K562 (cell line): ENCODE measurements at regions not wholly inside any gene's neighbourhood (a gene's known extent, or its start where the extent isn't known, plus 50 kb on each side); places are given as distances from the start of the nearest gene placed in this dataset.

ENCODE experiments used
- ATAC-seq: fragments of 200-7000 bp; cut with Tn5 transposase; 3 replicates; pipeline ENCODE4 v1.9.1; 2020; ENCODE audit warnings: moderate library complexity
- BruUV-seq: library from RNA; stranded (reverse); fragments of 400-500 nt; replicated peaks from 2 replicates; lab custom pipeline; 2021; lab: Mats Ljungman, UMichigan
- CTCF ChIA-PET: fragments of 300-600 bp; formaldehyde crosslinking; extraction: SDS; loops from one replicate; lab custom pipeline; 2021; ENCODE audit warnings: low intra/inter-chr PET ratio; lab: Yijun Ruan, JAX
- POLR2A ChIA-PET: fragments of 300-600, 350-650 bp; sonication (Branson Sonifier 250); formaldehyde crosslinking; extraction: SDS; loops from one replicate; lab custom pipeline; 2021; ENCODE audit warnings: antibody characterized with exemption, inconsistent platforms; lab: Yijun Ruan, JAX
- DNase-seq, 4 experiments: peaks; one replicate each; pipeline versions ENCODE4 v3.0.0 to v3.0.0-alpha.2; 2011 to 2018; ENCODE audit warnings: low spot score in 3 of 4, mixed read lengths in 3 of 4; ENCODE audit errors: extremely low read depth in 1 of 4
- FAIRE-seq: peaks from 2 replicates; lab custom pipeline; 2011; peaks lifted over from hg19 to GRCh38; lab: Jason Lieb, UNC
- H2AFZ ChIP-seq: 2 replicates; pipeline ENCODE4 v1.6.0; 2011; ENCODE audit warnings: low read depth, low read length, control low read depth, inconsistent platforms
- H3K27ac ChIP-seq: fragments of 200-600 bp; 3 replicates; pipeline ENCODE4 v1.8.0; 2011; ENCODE audit warnings: low read depth, mild to moderate bottlenecking, control low read depth, inconsistent platforms, low read length, moderate library complexity, mixed read lengths; ENCODE audit errors: extremely low read depth
- H3K27me3 ChIP-seq, 2 experiments: fragments of 300-600 bp in 1 of 2; 2 replicates in 1 of 2; 3 replicates in 1 of 2; pipeline versions ENCODE4 v1.6.0 to v1.8.0; 2011; ENCODE audit warnings: inconsistent platforms in 2 of 2, low read length in 2 of 2, mild to moderate bottlenecking in 1 of 2, mixed read lengths in 1 of 2, moderate library complexity in 1 of 2; ENCODE audit not compliant: control insufficient read depth in 2 of 2, insufficient read depth in 2 of 2
- H3K36me3 ChIP-seq: fragments of 300-600 bp; 3 replicates; pipeline ENCODE4 v1.8.0; 2011; ENCODE audit warnings: mild to moderate bottlenecking, low read length, inconsistent platforms; ENCODE audit not compliant: control insufficient read depth, insufficient read depth
- H3K4me1 ChIP-seq, 2 experiments: fragments of 200-600 bp in 1 of 2; replicated peaks in 1 of 2; 2 replicates in 1 of 2; 3 replicates in 1 of 2; pipeline versions ENCODE4 v1.5.1 to v1.8.0; 2011; ENCODE audit warnings: inconsistent platforms in 2 of 2, low read length in 2 of 2, mild to moderate bottlenecking in 1 of 2, mixed read lengths in 1 of 2, moderate library complexity in 1 of 2; ENCODE audit not compliant: control insufficient read depth in 2 of 2, insufficient read depth in 2 of 2
- H3K4me2 ChIP-seq: 2 replicates; pipeline ENCODE4 v1.6.1; 2011; ENCODE audit warnings: low read length, control low read depth, inconsistent platforms, mixed read lengths; ENCODE audit not compliant: insufficient read depth
- H3K4me3 ChIP-seq: fragments of 200-600 bp; sonication (generic), shearing (Covaris generic); 2 replicates; pipeline ENCODE4 v1.5.1; 2016; ENCODE audit warnings: control low read depth, inconsistent platforms
- H3K79me2 ChIP-seq: fragments of 200-600 bp; 3 replicates; pipeline ENCODE4 v1.8.0; 2011; ENCODE audit warnings: low read length, inconsistent platforms; ENCODE audit not compliant: control insufficient read depth, insufficient read depth
- H3K9ac ChIP-seq, 2 experiments: 2 replicates each; pipeline versions ENCODE4 v1.6.0 to v1.6.1; 2011; ENCODE audit warnings: low read depth in 2 of 2, low read length in 2 of 2, control low read depth in 1 of 2, inconsistent platforms in 1 of 2, mild to moderate bottlenecking in 1 of 2, mixed read lengths in 1 of 2; ENCODE audit not compliant: insufficient read depth in 1 of 2
- H3K9me1 ChIP-seq: one replicate; pipeline ENCODE4 v1.6.0; 2011; ENCODE audit warnings: inconsistent platforms, mild to moderate bottlenecking, low read length, moderate library complexity; ENCODE audit not compliant: control insufficient read depth, insufficient read depth
- H3K9me3 ChIP-seq: replicated peaks from 2 replicates; pipeline ENCODE4 v1.5.1; 2011; ENCODE audit warnings: low read depth, low read length, inconsistent platforms; ENCODE audit not compliant: control insufficient read depth, insufficient read depth
- H4K20me1 ChIP-seq: replicated peaks from 2 replicates; pipeline ENCODE4 v1.6.1; 2011; ENCODE audit warnings: low read length, inconsistent platforms, mixed read lengths; ENCODE audit not compliant: control insufficient read depth, insufficient read depth
- MAFF ChIP-seq: IDR thresholded peaks from 2 replicates; pipeline ENCODE4 v1.6.1; 2012; ENCODE audit warnings: low read length, improper control_type of control experiment
- MEF2D ChIP-seq: conservative IDR thresholded peaks from 2 replicates; pipeline ENCODE4 v1.6.1; 2016; ENCODE audit warnings: low read depth, missing genetic modification characterization, missing compliant biosample characterization
- NBN ChIP-seq: fragments of 450-650 bp; IDR thresholded peaks from 2 replicates; pipeline ENCODE4 v1.6.1; 2016; ENCODE audit warnings: low read depth, mild to moderate bottlenecking
- NFIC ChIP-seq: fragments of 450-650 bp; IDR thresholded peaks from 2 replicates; pipeline ENCODE4 v1.6.1; 2017; ENCODE audit warnings: mild to moderate bottlenecking, inconsistent platforms
- ZKSCAN8 ChIP-seq: fragments of 200-800 bp; sonication (Bioruptor generic); IDR thresholded peaks from 2 replicates; pipeline ENCODE4 v1.6.1; 2016; ENCODE audit warnings: missing genetic modification characterization, missing compliant biosample characterization
- ZNF316 ChIP-seq: fragments of 450-650 bp; IDR thresholded peaks from 2 replicates; pipeline ENCODE4 v1.6.1; 2016
- ZNF57 ChIP-seq: fragments of 450-650 bp; formaldehyde crosslinking; IDR thresholded peaks from 2 replicates; pipeline ENCODE4 v1.4.0; 2020; ENCODE audit warnings: mild to moderate bottlenecking, moderate library complexity
- WGBS: fragments of 100-300 bp; shearing (Covaris generic); methylation state at CpG from one replicate; pipeline ENCODE4 v1.1.6; 2016; ENCODE audit warnings: low coverage, mixed read lengths; ENCODE audit not compliant: insufficient coverage; ENCODE audit errors: missing lambda C conversion rate; 5-methylcytosine and 5-hydroxymethylcytosine counted together
- in situ Hi-C: fragments of 300-500 bp; cut with MboI; formaldehyde crosslinking; loops from 4 replicates; pipeline ENCODE4 v1.15.0; 2018; ENCODE audit warnings: inconsistent platforms, mixed read lengths
- intact Hi-C: fragments of 100-400 bp; cut with micrococcal nuclease; formaldehyde crosslinking; loops from 2 replicates; pipeline ENCODE4 v1.14.2; 2022

DNA sequence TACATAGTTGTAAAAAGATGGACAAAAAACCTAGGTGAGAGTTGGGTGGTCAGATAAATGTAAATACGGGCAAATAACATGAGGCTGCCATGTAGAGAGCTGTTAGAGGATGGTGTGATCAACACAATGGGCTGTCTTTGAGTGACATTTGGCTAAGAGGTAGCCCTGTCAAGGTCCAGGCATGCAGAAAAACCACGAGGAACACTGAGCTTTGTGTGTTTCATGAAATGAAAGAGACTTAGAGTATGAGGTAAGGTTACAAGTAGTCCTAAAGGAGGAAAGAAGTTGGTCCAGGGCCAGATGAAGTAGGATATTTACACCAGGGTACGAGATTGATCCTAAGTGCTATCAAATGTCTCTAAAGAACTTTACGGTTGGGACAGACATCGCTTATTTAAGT is 160.9 kb downstream of the RDH14 start:
- Histone ChIP-seq H4K20me1 (no peaks in the 10 kb centered on the region), H3K27ac (no peak overlapping the region), H3K79me2 (no peaks in the 10 kb centered on the region), H3K4me2 (no peak overlapping the region), H3K9me1 (no peaks in the 10 kb centered on the region), H3K36me3 (no peaks in the 10 kb centered on the region), H3K4me1 (no peaks in the 10 kb centered on the region), H3K27me3 (no peaks in the 10 kb centered on the region), H2AFZ (no peak overlapping the region), H3K9me3 (no peaks in the 10 kb centered on the region), H3K4me3 (no peak overlapping the region), H3K9ac (no peak overlapping the region)
- FAIRE-seq (no peak), DNase-seq (no peak), ATAC-seq (no peak)
- POLR2A ChIA-PET: no interaction called here
- CTCF ChIA-PET: no interaction called here
- TF ChIP-seq NBN (no peak), NFIC (no peak), MEF2D (tag) (no peak), ZNF57 (CRISPR knock-in tag) (no peak), ZKSCAN8 (CRISPR knock-in tag) (no peak)
- intact Hi-C loops (loop anchor here (5.0 kb wide), 1 partner anchor 1463 kb away; no protein-coding TSS in a partner anchor), in situ Hi-C loops (loop anchor here (25.0 kb wide), 1 partner anchor 937 kb away; no protein-coding TSS in a partner anchor)
- WGBS: 2% methylated on average over 5 of the region's 5 CpGs
- no TSS peak for BruUV-seq

DNA sequence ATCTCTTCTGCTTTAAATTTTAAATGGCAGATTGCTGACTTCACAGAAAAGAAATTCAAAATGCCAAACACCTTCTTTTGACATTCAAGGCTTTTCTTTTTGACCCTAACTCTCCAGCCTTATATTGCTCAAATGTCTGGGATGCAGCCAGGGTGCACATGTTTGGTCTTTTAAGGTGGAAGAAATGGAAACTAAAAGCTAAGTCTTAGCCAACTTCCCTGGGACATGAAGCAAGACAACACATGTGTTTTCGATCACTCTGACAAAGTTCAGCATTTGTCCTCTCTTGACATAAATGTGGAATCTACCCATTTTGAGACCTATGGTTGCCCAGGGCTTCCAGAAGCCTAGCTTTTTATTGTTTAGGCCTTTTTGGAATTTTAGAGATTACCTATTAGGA is 161.6 kb downstream of the RDH14 start:
- ChIA-PET POLR2A (no interaction called here), CTCF (no interaction called here)
- DNase-seq (no peak), FAIRE-seq (no peak), ATAC-seq (no peak)
- H3K79me2 ChIP-seq: no peaks in the 10 kb centered on the region
- intact Hi-C loops: loop anchor here (5.0 kb wide), 1 partner anchor 1463 kb away; no protein-coding TSS in a partner anchor
- no peak overlapping the region for H3K4me3 ChIP-seq
- H4K20me1 ChIP-seq: no peaks in the 10 kb centered on the region
- no peaks in the 10 kb centered on the region for H3K4me1 ChIP-seq
- in situ Hi-C loops: loop anchor here (25.0 kb wide), 1 partner anchor 937 kb away; no protein-coding TSS in a partner anchor
- no peak overlapping the region for H3K4me2 ChIP-seq
- BruUV-seq: no TSS peak
- H3K36me3 ChIP-seq: no peaks in the 10 kb centered on the region
- 0 out of 2 replicates have a peak, but pooled peaks have one; percentile 5 for TF ChIP-seq ZNF316
- no peak for TF ChIP-seq MAFF
- no peaks in the 10 kb centered on the region for H3K27me3 ChIP-seq
- no peaks in the 10 kb centered on the region for H3K9me1 ChIP-seq
- no peak overlapping the region for H3K9ac ChIP-seq
- no peak overlapping the region for H3K27ac ChIP-seq
- H3K9me3 ChIP-seq: no peaks in the 10 kb centered on the region
- H2AFZ ChIP-seq: no peak overlapping the region
- 7% methylated on average over 1 of the region's 1 CpG for WGBS
